ENCODE measurements at regions not wholly inside any gene's neighbourhood (a gene's known extent, or its start where the extent isn't known, plus 50 kb on each side); places are given as distances from the start of the nearest gene placed in this dataset.

DNA sequence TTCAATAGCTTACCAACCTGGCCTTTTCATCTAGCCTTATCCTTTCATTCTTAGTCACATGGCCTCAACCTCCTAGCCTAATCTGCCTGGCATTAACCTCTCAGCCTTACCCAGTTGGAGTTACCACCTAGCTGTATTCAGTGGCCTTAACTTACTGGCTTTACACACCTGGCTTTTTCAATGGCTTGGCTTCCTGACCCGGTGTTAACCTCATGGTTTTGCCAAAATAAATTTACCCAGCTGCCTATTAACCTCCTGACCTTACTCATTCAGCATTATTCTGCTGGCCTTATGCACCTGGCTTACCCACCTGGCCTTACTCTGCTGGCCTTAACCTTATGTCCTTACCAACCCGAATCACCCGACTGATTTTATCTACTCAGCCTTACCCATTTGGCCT lies 135.5 kb upstream of the ZSWIM2 start:
- intact Hi-C loops (cut with micrococcal nuclease): no loop called here
- Histone ChIP-seq H2AK5ac (ENCODE audit: low read depth, low read length) (no peak overlapping the region), H3K27ac (ENCODE audit: insufficient read depth, low read length) (no peak overlapping the region), H4K91ac (ENCODE audit: insufficient read depth, low read depth, low read length) (no peak overlapping the region), H2BK20ac (ENCODE audit: low read depth, low read length) (no peak overlapping the region), H2BK120ac (ENCODE audit: low read depth, low read length) (no peak overlapping the region), H2AK9ac (replicated peaks; ENCODE audit: low read depth, low read length, poor library complexity) (no peak overlapping the region), H3K4me2 (ENCODE audit: low read depth, low read length) (no peak overlapping the region), H3K4me1 (ENCODE audit: control insufficient read depth, insufficient read depth, low read length) (no peaks in the 10 kb centered on the region), H3K36me3 (ENCODE audit: control insufficient read depth, insufficient read depth, low read length) (no peaks in the 10 kb centered on the region), H3K9me3 (ENCODE audit: control insufficient read depth, insufficient read depth, low read length) (peaks cover 2% of the 10 kb centered on the region; the same call in 1 of the 2 replicates), H2BK15ac (ENCODE audit: low read depth, low read length) (no peak overlapping the region), H3K27me3 (ENCODE audit: control insufficient read depth, insufficient read depth, low read length) (no peaks in the 10 kb centered on the region), H2AFZ (replicated peaks; ENCODE audit: low read length, poor library complexity) (no peak overlapping the region), H3K4ac (ENCODE audit: low read depth, low read length) (no peak overlapping the region), H3K9me1 (ENCODE audit: insufficient read depth, low read length) (no peaks in the 10 kb centered on the region), H3K4me3 (ENCODE audit: insufficient read depth, low read depth, low read length) (no peak overlapping the region), H2BK5ac (ENCODE audit: low read depth, low read length, poor library complexity, severe bottlenecking) (no peak overlapping the region), H4K20me1 (ENCODE audit: insufficient read depth, low read length) (no peaks in the 10 kb centered on the region), H4K5ac (ENCODE audit: low read depth, low read length) (no peak overlapping the region), H3K14ac (replicated peaks; ENCODE audit: low read depth, low read length) (no peak overlapping the region), H3K23ac (ENCODE audit: low read depth, low read length) (no peak overlapping the region), H3K79me1 (ENCODE audit: low read depth in 1 of 2, low read length in 2 of 2) (no peaks in the 10 kb centered on the region), H4K8ac (ENCODE audit: low read depth in 2 of 2, low read length in 2 of 2) (no peak overlapping the region), H3K56ac (ENCODE audit: extremely low read depth, insufficient read depth, low read length) (no peak overlapping the region), H3K18ac (ENCODE audit: low read depth, low read length) (no peak overlapping the region), H3K9ac (ENCODE audit: low read depth, low read length) (no peak overlapping the region)
- DNase-seq: no peak
- no TSS peak for BruUV-seq (replicated peaks)
- ChIA-PET CTCF (no interaction called here), POLR2A (ENCODE audit: unreplicated experiment) (no interaction called here)
- no peak for ATAC-seq (ENCODE audit: low read depth)
- in situ Hi-C loops (cut with MboI; ENCODE audit: low sequenced_read_pairs): no loop called here
- WGBS, 2 experiments (ENCODE audit: extremely low coverage in 2 of 2, insufficient read length in 1 of 2): 67% methylated on average over 3 of the region's 3 CpGs; no CpG with 5 or more reads in 1 of the 2 experiments
- dilution Hi-C loops (cut with HindIII; ENCODE audit: low sequenced_read_pairs, unreplicated experiment): no loop called here
- TF ChIP-seq MAFK (IDR thresholded peaks at IDR 0.05; ENCODE audit: low read depth, low read length) (no peak), CHD1 (IDR thresholded peaks at IDR 0.05; ENCODE audit: low read depth, low read length) (no peak), NFE2L2 (IDR thresholded peaks at IDR 0.05; ENCODE audit: low read depth, low read length) (no peak), SMC3 (IDR thresholded peaks at IDR 0.05; ENCODE audit: low read depth, low read length) (no peak)
